Keratinocyte (primary cell): ENCODE measurements at regions not wholly inside any gene's neighbourhood (a gene's known extent, or its start where the extent isn't known, plus 50 kb on each side); places are given as distances from the start of the nearest gene placed in this dataset.

Source experiments
- CTCF ChIP-seq, 3 experiments: IDR thresholded peaks in 1 of 3; conservative IDR thresholded peaks in 1 of 3; optimal IDR thresholded peaks in 1 of 3; 2 replicates in 2 of 3; 3 replicates in 1 of 3; pipeline versions ENCODE3 to v1.5.1; 2011; ENCODE audit warnings: low read length in 3 of 3, mild to moderate bottlenecking in 3 of 3, moderate library complexity in 2 of 3, control low read depth in 1 of 3, inconsistent platforms in 1 of 3; ENCODE audit not compliant: insufficient read depth in 2 of 3; ENCODE audit errors: extremely low read depth in 1 of 3
- EZH2 ChIP-seq: IDR thresholded peaks from one replicate; pipeline ENCODE4 v1.6.1; 2012; ENCODE audit warnings: inconsistent platforms, mild to moderate bottlenecking, low read length, moderate library complexity

GRCh38 chr12:13552830-13553229, 356.3 kb downstream of the EMP1 start:
- TF ChIP-seq CTCF (optimal IDR thresholded peaks at IDR 0.05 in 1 of 3, IDR thresholded peaks at IDR 0.05 in 1 of 3, conservative IDR thresholded peaks at IDR 0.05 in 1 of 3; ENCODE audit: extremely low read depth in 1 of 3, insufficient read depth in 2 of 3, low read length in 3 of 3) (no peak), EZH2 (no peak)
